B cell (primary cell): ENCODE measurements at regions not wholly inside any gene's neighbourhood (a gene's known extent, or its start where the extent isn't known, plus 50 kb on each side); places are given as distances from the start of the nearest gene placed in this dataset.

Experiments
- ATAC-seq: fragments of 200-7000 bp; cut with Tn5 transposase; one replicate; pipeline ENCODE4 v1.10.0; 2021; ENCODE audit warnings: low read depth, mild to moderate bottlenecking, moderate number of reproducible peaks, moderate library complexity
- CTCF ChIA-PET: fragments of 350-600 bp; sonication (Branson Sonifier 250); formaldehyde crosslinking; loops from one replicate; lab custom pipeline; 2021; ENCODE audit warnings: antibody characterized with exemption, inconsistent platforms; lab: Charles Lee
- POLR2A ChIA-PET: fragments of 350-600 bp; sonication (Branson Sonifier 250); formaldehyde crosslinking; loops from one replicate; lab custom pipeline; 2021; ENCODE audit warnings: antibody characterized with exemption; lab: Charles Lee
- DNase-seq: peaks from one replicate; pipeline ENCODE4 v3.0.0; 2013
- H2AFZ ChIP-seq: 2 replicates; pipeline ENCODE4 v1.6.1; 2012; ENCODE audit warnings: mild to moderate bottlenecking, low read depth, low read length; ENCODE audit not compliant: insufficient read depth, poor library complexity, severe bottlenecking
- H3K27ac ChIP-seq, 2 donors: 1 replicate in 1 of 2; 2 replicates in 1 of 2; pipeline ENCODE4 v1.5.1; 2012 to 2013; ENCODE audit warnings: low read length in 2 of 2, mild to moderate bottlenecking in 2 of 2, moderate library complexity in 1 of 2
- H3K27me3 ChIP-seq, 4 experiments: fragments of 200-600 bp in 1 of 4; sonication (generic) in 1 of 4; replicated peaks in 1 of 4; 1 replicate in 2 of 4; 2 replicates in 2 of 4; pipeline versions ENCODE4 v1.6.1 to v1.7.0; 2013 to 2016; ENCODE audit warnings: low read length in 3 of 4, mild to moderate bottlenecking in 2 of 4, mixed read lengths in 1 of 4, moderate library complexity in 1 of 4; ENCODE audit not compliant: insufficient read depth in 4 of 4, control insufficient read depth in 3 of 4; ENCODE audit errors: control extremely low read depth in 1 of 4
- H3K36me3 ChIP-seq, 2 experiments: replicated peaks in 1 of 2; 1 replicate in 1 of 2; 2 replicates in 1 of 2; pipeline versions ENCODE4 v1.6.1 to v1.7.1; 2013; ENCODE audit warnings: low read length in 1 of 2; ENCODE audit not compliant: insufficient read depth in 2 of 2, control insufficient read depth in 1 of 2; ENCODE audit errors: control extremely low read depth in 1 of 2, extremely low read depth in 1 of 2
- H3K4me1 ChIP-seq, 2 donors: fragments of 200-600 bp in 1 of 2; sonication (generic) in 1 of 2; 1 replicate in 1 of 2; 2 replicates in 1 of 2; pipeline versions ENCODE4 v1.5.1 to v1.6.1; 2013 to 2017; ENCODE audit warnings: low read length in 2 of 2; ENCODE audit not compliant: control insufficient read depth in 2 of 2, insufficient read depth in 2 of 2
- H3K4me2 ChIP-seq: replicated peaks from 2 replicates; pipeline ENCODE3; 2012; ENCODE audit warnings: mild to moderate bottlenecking, low read depth, low read length; ENCODE audit not compliant: poor library complexity, severe bottlenecking
- H3K4me3 ChIP-seq, 5 experiments: fragments of 200-600 bp in 1 of 5; sonication (generic) in 1 of 5; 1 replicate in 3 of 5; 2 replicates in 2 of 5; pipeline versions ENCODE4 v1.5.1 to v1.7.0; 2011 to 2016; ENCODE audit warnings: low read length in 4 of 5, mild to moderate bottlenecking in 4 of 5, low read depth in 2 of 5, control low read depth in 1 of 5, moderate library complexity in 1 of 5; ENCODE audit not compliant: insufficient read depth in 1 of 5; ENCODE audit errors: control extremely low read depth in 1 of 5, extremely low read depth in 1 of 5
- H3K79me2 ChIP-seq: fragments of 200-600 bp; sonication (generic); one replicate; pipeline ENCODE4 v1.6.0; 2016; ENCODE audit warnings: low read length; ENCODE audit not compliant: control insufficient read depth, insufficient read depth
- H3K9ac ChIP-seq: fragments of 200-600 bp; sonication (generic); 2 replicates; pipeline ENCODE4 v1.6.1; 2017; ENCODE audit warnings: mild to moderate bottlenecking, low read length, moderate library complexity
- H3K9me3 ChIP-seq, 3 donors: one replicate each; pipeline versions ENCODE4 v1.6.1 to v1.7.1; 2013; ENCODE audit warnings: low read length in 2 of 3; ENCODE audit not compliant: control insufficient read depth in 2 of 3, insufficient read depth in 1 of 3; ENCODE audit errors: control extremely low read depth in 1 of 3
- H4K20me1 ChIP-seq: 2 replicates; pipeline ENCODE4 v1.6.0; 2012; ENCODE audit warnings: mild to moderate bottlenecking, low read length; ENCODE audit not compliant: insufficient read depth, control insufficient read depth, poor library complexity, severe bottlenecking
- H3K27ac Mint-ChIP-seq: one replicate; pipeline ENCODE4 v1.8.0; 2021; ENCODE audit warnings: mixed read lengths
- H3K27me3 Mint-ChIP-seq: one replicate; pipeline ENCODE4 v1.8.0; 2021; ENCODE audit warnings: mixed read lengths
- H3K4me1 Mint-ChIP-seq: one replicate; pipeline ENCODE4 v1.8.0; 2021; ENCODE audit warnings: mixed read lengths
- H3K4me3 Mint-ChIP-seq: one replicate; pipeline ENCODE4 v1.8.0; 2021; ENCODE audit warnings: mixed read lengths
- H3K9me3 Mint-ChIP-seq: one replicate; pipeline ENCODE4 v1.8.0; 2022; ENCODE audit warnings: mixed read lengths; ENCODE audit not compliant: insufficient read depth
- EZH2 ChIP-seq: IDR thresholded peaks from 2 replicates; pipeline ENCODE4 v1.6.1; 2012; ENCODE audit warnings: borderline replicate concordance, low read depth, mild to moderate bottlenecking, moderate library complexity, low read length; ENCODE audit not compliant: insufficient read depth, poor library complexity, severe bottlenecking
- WGBS: methylation state at CpG from one replicate; pipeline ENCODE4 v1.1.5; 2013; ENCODE audit warnings: missing lambda C conversion rate; ENCODE audit not compliant: insufficient coverage; 5-methylcytosine and 5-hydroxymethylcytosine counted together
- intact Hi-C: fragments of 100-400 bp; cut with micrococcal nuclease; formaldehyde crosslinking; loops from one replicate; pipeline ENCODE4 v1.10.0; 2022
- TF ChIP-seq, protein P1 (sequence below): fragments of 200-600 bp; IDR thresholded peaks from one replicate; pipeline ENCODE4 v1.8.0; 2022; ENCODE audit warnings: antibody characterized with exemption, mild to moderate bottlenecking

DNA sequence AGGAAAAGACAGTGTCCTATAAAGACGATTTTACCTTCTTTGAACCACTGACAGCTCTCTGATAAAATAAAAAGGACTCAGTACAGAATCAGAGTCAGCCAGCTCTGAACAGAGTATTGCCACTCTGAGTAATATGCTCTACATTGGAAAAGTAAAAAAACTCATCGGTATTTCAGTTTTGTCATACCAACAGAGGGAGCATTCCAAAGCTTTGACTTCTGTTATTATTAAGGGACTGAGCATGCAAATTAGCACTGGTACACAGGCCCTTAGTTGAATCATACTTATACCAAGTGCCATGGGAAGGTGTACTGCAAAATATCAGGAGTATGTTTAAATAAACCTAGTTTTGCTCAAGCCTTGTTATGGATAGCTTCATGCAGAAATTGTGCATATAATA, 509.0 kb upstream of the KIF2B start:
- Mint-ChIP-seq H3K27ac (no peak overlapping the region), H3K9me3 (peaks cover 8% of the 10 kb centered on the region), H3K27me3 (no peaks in the 10 kb centered on the region), H3K4me1 (no peaks in the 10 kb centered on the region), H3K4me3 (no peak overlapping the region)
- Histone ChIP-seq H3K4me3 (no peak overlapping the region), H3K9me3 (peaks cover 0 to 11% (median 2%) of the 10 kb centered on the region in 3 donors), H3K4me1 (no peaks in the 10 kb centered on the region), H3K9ac (no peak overlapping the region), H4K20me1 (no peaks in the 10 kb centered on the region), H3K27ac (no peak overlapping the region), H3K27me3 (no peaks in the 10 kb centered on the region), H3K4me2 (no peak overlapping the region), H3K79me2 (no peaks in the 10 kb centered on the region), H3K36me3 (no peaks in the 10 kb centered on the region), H2AFZ (no peak overlapping the region)
- intact Hi-C loops: no loop called here
- ChIA-PET POLR2A (no interaction called here), CTCF (no interaction called here)
- TF ChIP-seq, protein P1, sequence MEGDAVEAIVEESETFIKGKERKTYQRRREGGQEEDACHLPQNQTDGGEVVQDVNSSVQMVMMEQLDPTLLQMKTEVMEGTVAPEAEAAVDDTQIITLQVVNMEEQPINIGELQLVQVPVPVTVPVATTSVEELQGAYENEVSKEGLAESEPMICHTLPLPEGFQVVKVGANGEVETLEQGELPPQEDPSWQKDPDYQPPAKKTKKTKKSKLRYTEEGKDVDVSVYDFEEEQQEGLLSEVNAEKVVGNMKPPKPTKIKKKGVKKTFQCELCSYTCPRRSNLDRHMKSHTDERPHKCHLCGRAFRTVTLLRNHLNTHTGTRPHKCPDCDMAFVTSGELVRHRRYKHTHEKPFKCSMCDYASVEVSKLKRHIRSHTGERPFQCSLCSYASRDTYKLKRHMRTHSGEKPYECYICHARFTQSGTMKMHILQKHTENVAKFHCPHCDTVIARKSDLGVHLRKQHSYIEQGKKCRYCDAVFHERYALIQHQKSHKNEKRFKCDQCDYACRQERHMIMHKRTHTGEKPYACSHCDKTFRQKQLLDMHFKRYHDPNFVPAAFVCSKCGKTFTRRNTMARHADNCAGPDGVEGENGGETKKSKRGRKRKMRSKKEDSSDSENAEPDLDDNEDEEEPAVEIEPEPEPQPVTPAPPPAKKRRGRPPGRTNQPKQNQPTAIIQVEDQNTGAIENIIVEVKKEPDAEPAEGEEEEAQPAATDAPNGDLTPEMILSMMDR: no peak
- TF ChIP-seq EZH2: no peak
- no CpG with 5 or more reads among the region's 2 CpGs for WGBS
- ATAC-seq: no peak
- no peak for DNase-seq

DNA sequence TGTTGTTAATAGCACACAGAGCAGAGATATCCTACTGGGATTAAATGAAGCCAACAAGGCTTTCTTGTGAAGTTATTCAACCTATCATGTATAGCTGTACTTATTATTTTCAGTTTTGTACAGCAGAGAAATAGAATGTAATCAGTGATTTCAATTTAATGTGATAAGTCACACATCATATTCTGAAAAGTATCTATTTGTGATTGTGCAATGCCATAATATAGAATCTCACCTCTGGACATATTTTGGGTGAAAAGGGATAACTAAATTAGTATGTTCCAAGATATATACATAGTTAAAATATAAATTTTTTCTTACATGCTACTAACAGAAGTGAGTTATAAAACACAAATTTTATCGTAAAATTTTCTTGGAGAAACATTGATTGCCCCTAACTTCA, 544.3 kb upstream of the KIF2B start:
- Histone ChIP-seq H3K27me3 (no peaks in the 10 kb centered on the region), H3K36me3 (no peaks in the 10 kb centered on the region), H3K4me2 (no peak overlapping the region), H3K4me1 (no peaks in the 10 kb centered on the region), H3K79me2 (no peaks in the 10 kb centered on the region), H2AFZ (no peak overlapping the region), H3K9me3 (peaks cover 0 to 3% (median 0%) of the 10 kb centered on the region in 3 donors), H3K27ac (no peak overlapping the region), H3K4me3 (no peak overlapping the region), H4K20me1 (no peaks in the 10 kb centered on the region), H3K9ac (no peak overlapping the region)
- Mint-ChIP-seq H3K27me3 (no peaks in the 10 kb centered on the region), H3K27ac (no peak overlapping the region), H3K4me3 (no peak overlapping the region), H3K4me1 (no peaks in the 10 kb centered on the region), H3K9me3 (no peaks in the 10 kb centered on the region)
- ChIA-PET POLR2A (no interaction called here), CTCF (no interaction called here)
- intact Hi-C loops: no loop called here
- ATAC-seq (no peak), DNase-seq (no peak)
- no CpG with 5 or more reads among the region's 1 CpG for WGBS
- no peak for TF ChIP-seq EZH2
- TF ChIP-seq, protein P1: no peak
